HEK293 (cell line): ENCODE measurements at regions not wholly inside any gene's neighbourhood (a gene's known extent, or its start where the extent isn't known, plus 50 kb on each side); places are given as distances from the start of the nearest gene placed in this dataset.

Source experiments
- CTCF ChIA-PET: fragments of 350-600 bp; formaldehyde crosslinking; extraction: SDS; loops from one replicate; lab custom pipeline; 2021; ENCODE audit warnings: antibody characterized with exemption; lab: Yijun Ruan, JAX
- POLR2A ChIA-PET: fragments of 300-600 bp; formaldehyde crosslinking; extraction: SDS; loops from one replicate; lab custom pipeline; 2020; ENCODE audit warnings: antibody characterized with exemption, inconsistent platforms; lab: Yijun Ruan, JAX
- H3K27ac ChIP-seq: fragments of 200-500 bp; sonication (Bioruptor generic); 2 replicates; pipeline ENCODE4 v1.5.1; 2014; ENCODE audit warnings: low read depth, low read length, control low read depth, inconsistent platforms; ENCODE audit errors: extremely low read depth
- H3K36me3 ChIP-seq, 2 experiments: fragments of 200-500 bp in 1 of 2; sonication (Bioruptor generic) in 1 of 2; 1 replicate in 1 of 2; 2 replicates in 1 of 2; pipeline ENCODE4 v1.5.1; 2014 to 2017; ENCODE audit warnings: inconsistent platforms in 2 of 2, low read length in 2 of 2; ENCODE audit not compliant: control insufficient read depth in 2 of 2, insufficient read depth in 1 of 2
- H3K4me1 ChIP-seq: fragments of 200-500 bp; sonication (Bioruptor generic); 2 replicates; pipeline ENCODE4 v1.5.1; 2014; ENCODE audit warnings: mild to moderate bottlenecking, low read length, inconsistent platforms; ENCODE audit not compliant: control insufficient read depth, insufficient read depth
- H3K4me3 ChIP-seq: 2 replicates; pipeline ENCODE4 v1.5.1; 2011; ENCODE audit warnings: low read depth, mild to moderate bottlenecking, control low read depth, low read length, moderate library complexity
- H3K9me3 ChIP-seq: fragments of 200-500 bp; sonication (Bioruptor generic); 2 replicates; pipeline ENCODE4 v1.5.1; 2014; ENCODE audit warnings: low read depth, low read length, inconsistent platforms; ENCODE audit not compliant: control insufficient read depth, insufficient read depth
- BCL11B ChIP-seq: fragments of 450-650 bp; formaldehyde crosslinking; IDR thresholded peaks from 2 replicates; pipeline ENCODE4 v1.5.1; 2016; ENCODE audit warnings: low read depth, missing biosample characterization, missing genetic modification characterization
- KLF10 ChIP-seq: fragments of 450-650 bp; IDR thresholded peaks from 2 replicates; pipeline ENCODE4 v1.5.1; 2018; ENCODE audit warnings: missing biosample characterization, mild to moderate bottlenecking, missing genetic modification characterization
- REPIN1 ChIP-seq: fragments of 450-650 bp; formaldehyde crosslinking; IDR thresholded peaks from 2 replicates; pipeline ENCODE4 v1.5.1; 2017; ENCODE audit warnings: missing biosample characterization, missing genetic modification characterization, low read depth
- SCRT2 ChIP-seq: fragments of 450-650 bp; formaldehyde crosslinking; IDR thresholded peaks from 2 replicates; pipeline ENCODE4 v1.5.1; 2016; ENCODE audit warnings: missing biosample characterization, missing genetic modification characterization
- TRIM28 ChIP-seq: IDR thresholded peaks from 2 replicates; pipeline ENCODE4 v1.6.1; 2011; ENCODE audit warnings: low read length, control low read depth, borderline replicate concordance
- WT1 ChIP-seq: fragments of 450-650 bp; formaldehyde crosslinking; IDR thresholded peaks from 2 replicates; pipeline ENCODE4 v1.5.1; 2016; ENCODE audit warnings: missing biosample characterization, missing genetic modification characterization
- ZFP3 ChIP-seq: fragments of 450-650 bp; formaldehyde crosslinking; IDR thresholded peaks from 2 replicates; pipeline ENCODE4 v1.5.1; 2016; ENCODE audit warnings: low read depth, missing biosample characterization, missing genetic modification characterization
- ZNF10 ChIP-seq: fragments of 450-650 bp; formaldehyde crosslinking; IDR thresholded peaks from 2 replicates; pipeline ENCODE4 v1.5.1; 2017; ENCODE audit warnings: missing biosample characterization, missing genetic modification characterization
- ZNF140 ChIP-seq: fragments of 450-650 bp; formaldehyde crosslinking; IDR thresholded peaks from 2 replicates; pipeline ENCODE4 v1.5.1; 2016; ENCODE audit warnings: missing biosample characterization, missing genetic modification characterization
- ZNF157 ChIP-seq: fragments of 450-650 bp; formaldehyde crosslinking; IDR thresholded peaks from 2 replicates; pipeline ENCODE4 v1.5.1; 2016; ENCODE audit warnings: missing biosample characterization, missing genetic modification characterization
- ZNF19 ChIP-seq: fragments of 450-650 bp; formaldehyde crosslinking; IDR thresholded peaks from 2 replicates; pipeline ENCODE4; 2016; ENCODE audit warnings: missing biosample characterization, missing genetic modification characterization, low read depth
- ZNF2 ChIP-seq: fragments of 450-650 bp; formaldehyde crosslinking; IDR thresholded peaks from 2 replicates; pipeline ENCODE4 v1.5.1; 2016; ENCODE audit warnings: missing biosample characterization, missing genetic modification characterization
- ZNF211 ChIP-seq: fragments of 450-650 bp; formaldehyde crosslinking; IDR thresholded peaks from 2 replicates; pipeline ENCODE4 v1.5.1; 2016; ENCODE audit warnings: low read depth, missing biosample characterization, missing genetic modification characterization
- ZNF354C ChIP-seq: fragments of 450-650 bp; formaldehyde crosslinking; IDR thresholded peaks from 2 replicates; pipeline ENCODE4 v1.5.1; 2016; ENCODE audit warnings: missing biosample characterization, missing genetic modification characterization, low read depth, borderline replicate concordance
- ZNF404 ChIP-seq: fragments of 450-650 bp; formaldehyde crosslinking; IDR thresholded peaks from 2 replicates; pipeline ENCODE4 v1.5.1; 2017; ENCODE audit warnings: missing biosample characterization, missing genetic modification characterization
- ZNF48 ChIP-seq: fragments of 450-650 bp; formaldehyde crosslinking; IDR thresholded peaks from 2 replicates; pipeline ENCODE4 v1.5.1; 2016; ENCODE audit warnings: missing biosample characterization, missing genetic modification characterization
- ZNF585B ChIP-seq: fragments of 450-650 bp; formaldehyde crosslinking; IDR thresholded peaks from 2 replicates; pipeline ENCODE4 v1.5.1; 2016; ENCODE audit warnings: missing biosample characterization, missing genetic modification characterization
- ZNF654 ChIP-seq: fragments of 450-650 bp; formaldehyde crosslinking; IDR thresholded peaks from 2 replicates; pipeline ENCODE4 v1.5.1; 2016; ENCODE audit warnings: low read depth, missing biosample characterization, missing genetic modification characterization
- ZNF76 ChIP-seq: fragments of 450-650 bp; formaldehyde crosslinking; IDR thresholded peaks from 2 replicates; pipeline ENCODE4; 2016; ENCODE audit warnings: low read depth, missing biosample characterization, missing genetic modification characterization, borderline replicate concordance
- ZNF785 ChIP-seq: fragments of 450-650 bp; formaldehyde crosslinking; IDR thresholded peaks from 2 replicates; pipeline ENCODE4 v1.5.1; 2016; ENCODE audit warnings: missing biosample characterization, missing genetic modification characterization
- TF ChIP-seq, protein P1 (sequence below): fragments of 450-650 bp; IDR thresholded peaks from 2 replicates; pipeline ENCODE4 v1.5.1; 2018; ENCODE audit warnings: missing biosample characterization, missing genetic modification characterization
- TF ChIP-seq, protein P2 (sequence below): fragments of 450-650 bp; formaldehyde crosslinking; IDR thresholded peaks from 2 replicates; pipeline ENCODE4 v1.5.1; 2017; ENCODE audit warnings: missing biosample characterization, missing genetic modification characterization
- TF ChIP-seq, protein P3 (sequence below): fragments of 450-650 bp; IDR thresholded peaks from 2 replicates; pipeline ENCODE4 v1.5.1; 2018; ENCODE audit warnings: missing biosample characterization, mild to moderate bottlenecking, missing genetic modification characterization
- TF ChIP-seq, protein P4 (sequence below): fragments of 450-650 bp; formaldehyde crosslinking; IDR thresholded peaks from 2 replicates; pipeline ENCODE4; 2016; ENCODE audit warnings: missing biosample characterization, missing genetic modification characterization
- TF ChIP-seq, protein P5 (sequence below): fragments of 450-650 bp; formaldehyde crosslinking; IDR thresholded peaks from 2 replicates; pipeline ENCODE4 v1.5.1; 2016; ENCODE audit warnings: missing biosample characterization, missing genetic modification characterization

DNA sequence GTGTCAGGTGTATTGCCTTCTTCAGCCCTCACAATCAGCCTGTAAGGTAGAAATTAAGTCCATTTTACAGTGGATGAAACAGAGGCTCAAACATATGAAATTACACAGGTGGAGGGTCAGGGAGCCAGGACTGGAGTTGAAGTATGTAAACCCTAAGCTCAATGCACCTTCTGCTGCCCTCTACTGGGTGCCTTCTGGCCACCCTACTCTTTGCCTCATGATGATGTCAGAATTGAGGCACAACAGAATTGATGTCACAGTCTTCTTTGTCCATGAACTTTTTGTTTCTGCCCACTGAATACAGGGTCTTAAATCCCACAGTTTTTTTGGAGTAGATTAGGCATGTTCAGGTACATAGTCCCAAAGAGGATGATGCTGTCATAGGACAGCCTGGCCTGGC lies 400.8 kb upstream of the CHD6 start:
- H3K4me1 ChIP-seq, result no peaks in the 10 kb centered on the region
- TF ChIP-seq ZNF2 (tag by site-specific recombination) (no peak), ZFP3 (tag by site-specific recombination) (no peak), KLF10 (tag by site-specific recombination) (no peak), TRIM28 (no peak), ZNF211 (tag by site-specific recombination) (no peak), WT1 (tag by site-specific recombination) (no peak), ZNF48 (tag by site-specific recombination) (no peak), REPIN1 (tag by site-specific recombination) (no peak), ZNF19 (tag by site-specific recombination) (no peak), ZNF404 (tag by site-specific recombination) (no peak)
- TF ChIP-seq, protein P1, sequence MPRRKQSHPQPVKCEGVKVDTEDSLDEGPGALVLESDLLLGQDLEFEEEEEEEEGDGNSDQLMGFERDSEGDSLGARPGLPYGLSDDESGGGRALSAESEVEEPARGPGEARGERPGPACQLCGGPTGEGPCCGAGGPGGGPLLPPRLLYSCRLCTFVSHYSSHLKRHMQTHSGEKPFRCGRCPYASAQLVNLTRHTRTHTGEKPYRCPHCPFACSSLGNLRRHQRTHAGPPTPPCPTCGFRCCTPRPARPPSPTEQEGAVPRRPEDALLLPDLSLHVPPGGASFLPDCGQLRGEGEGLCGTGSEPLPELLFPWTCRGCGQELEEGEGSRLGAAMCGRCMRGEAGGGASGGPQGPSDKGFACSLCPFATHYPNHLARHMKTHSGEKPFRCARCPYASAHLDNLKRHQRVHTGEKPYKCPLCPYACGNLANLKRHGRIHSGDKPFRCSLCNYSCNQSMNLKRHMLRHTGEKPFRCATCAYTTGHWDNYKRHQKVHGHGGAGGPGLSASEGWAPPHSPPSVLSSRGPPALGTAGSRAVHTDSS (tag by site-specific recombination), result no peak
- TF ChIP-seq, protein P2, sequence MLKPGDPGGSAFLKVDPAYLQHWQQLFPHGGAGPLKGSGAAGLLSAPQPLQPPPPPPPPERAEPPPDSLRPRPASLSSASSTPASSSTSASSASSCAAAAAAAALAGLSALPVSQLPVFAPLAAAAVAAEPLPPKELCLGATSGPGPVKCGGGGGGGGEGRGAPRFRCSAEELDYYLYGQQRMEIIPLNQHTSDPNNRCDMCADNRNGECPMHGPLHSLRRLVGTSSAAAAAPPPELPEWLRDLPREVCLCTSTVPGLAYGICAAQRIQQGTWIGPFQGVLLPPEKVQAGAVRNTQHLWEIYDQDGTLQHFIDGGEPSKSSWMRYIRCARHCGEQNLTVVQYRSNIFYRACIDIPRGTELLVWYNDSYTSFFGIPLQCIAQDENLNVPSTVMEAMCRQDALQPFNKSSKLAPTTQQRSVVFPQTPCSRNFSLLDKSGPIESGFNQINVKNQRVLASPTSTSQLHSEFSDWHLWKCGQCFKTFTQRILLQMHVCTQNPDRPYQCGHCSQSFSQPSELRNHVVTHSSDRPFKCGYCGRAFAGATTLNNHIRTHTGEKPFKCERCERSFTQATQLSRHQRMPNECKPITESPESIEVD, result no peak
- H3K9me3 ChIP-seq, result no peaks in the 10 kb centered on the region
- H3K36me3 ChIP-seq, result no peaks in the 10 kb centered on the region
- ChIA-PET CTCF (interaction anchor here (0.5 to 1.8 kb wide), 6 partner anchors 10 to 290 kb away, joined by 3 to 4 read pairs (median 3); no protein-coding TSS in a partner anchor), POLR2A (no interaction called here)
- no peak overlapping the region for H3K4me3 ChIP-seq
- H3K27ac ChIP-seq, result no peak overlapping the region

DNA sequence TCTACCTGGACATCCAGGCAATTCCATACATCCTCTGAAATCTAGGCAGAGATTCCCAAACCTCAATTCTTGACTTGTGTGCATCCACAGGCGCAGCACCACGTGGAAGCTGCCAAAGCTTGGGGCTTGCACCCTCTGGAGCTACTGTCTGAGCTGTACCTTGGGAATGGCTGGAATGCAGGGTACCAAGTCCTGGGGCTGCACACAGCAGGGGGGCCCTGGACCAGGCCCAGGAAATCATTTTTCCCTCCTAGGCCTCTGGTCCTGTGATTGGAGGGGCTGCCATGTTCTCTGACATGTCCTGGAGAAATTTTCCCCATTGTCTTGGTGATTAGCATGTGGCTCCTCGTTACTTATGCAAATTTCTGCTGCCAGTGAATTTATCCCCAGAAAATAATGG lies 391.9 kb upstream of the CHD6 start:
- CTCF ChIA-PET, result no interaction called here
- TF ChIP-seq ZNF654 (tag by site-specific recombination) (no peak), ZNF140 (tag by site-specific recombination) (no peak), ZNF585B (tag by site-specific recombination) (peak; percentile 54)
- no peak overlapping the region for H3K4me3 ChIP-seq
- no peaks in the 10 kb centered on the region for H3K4me1 ChIP-seq
- H3K36me3 ChIP-seq, result no peaks in the 10 kb centered on the region
- POLR2A ChIA-PET, result no interaction called here
- H3K9me3 ChIP-seq, result no peaks in the 10 kb centered on the region
- no peak overlapping the region for H3K27ac ChIP-seq

DNA sequence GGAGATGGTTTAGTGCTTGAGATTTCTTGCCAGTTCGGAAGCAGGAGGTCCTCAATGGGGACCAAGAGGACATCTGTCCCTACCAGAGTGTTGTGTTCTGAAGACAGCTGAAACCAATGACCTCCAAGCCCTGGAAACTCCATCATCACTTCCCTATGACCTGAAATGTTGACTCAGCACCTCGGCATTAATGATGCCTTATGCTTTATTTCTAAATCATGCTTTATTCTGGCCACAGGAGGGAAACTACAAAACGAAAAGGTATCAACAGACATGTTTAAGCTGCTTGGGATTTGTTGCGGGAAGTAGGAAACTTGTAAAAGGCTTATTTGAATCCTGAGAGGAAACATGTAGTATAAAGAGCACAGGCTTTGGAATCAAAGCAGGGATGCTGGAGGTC lies 389.1 kb upstream of the CHD6 start:
- no peaks in the 10 kb centered on the region for H3K9me3 ChIP-seq
- no peak overlapping the region for H3K27ac ChIP-seq
- no peaks in the 10 kb centered on the region for H3K4me1 ChIP-seq
- H3K36me3 ChIP-seq, result no peaks in the 10 kb centered on the region
- CTCF ChIA-PET, result interaction anchor here (0.8 kb wide), 1 partner anchor 12 kb away, joined by 3 read pairs; no protein-coding TSS in a partner anchor
- POLR2A ChIA-PET, result no interaction called here
- H3K4me3 ChIP-seq, result no peak overlapping the region
- TF ChIP-seq, protein P3, sequence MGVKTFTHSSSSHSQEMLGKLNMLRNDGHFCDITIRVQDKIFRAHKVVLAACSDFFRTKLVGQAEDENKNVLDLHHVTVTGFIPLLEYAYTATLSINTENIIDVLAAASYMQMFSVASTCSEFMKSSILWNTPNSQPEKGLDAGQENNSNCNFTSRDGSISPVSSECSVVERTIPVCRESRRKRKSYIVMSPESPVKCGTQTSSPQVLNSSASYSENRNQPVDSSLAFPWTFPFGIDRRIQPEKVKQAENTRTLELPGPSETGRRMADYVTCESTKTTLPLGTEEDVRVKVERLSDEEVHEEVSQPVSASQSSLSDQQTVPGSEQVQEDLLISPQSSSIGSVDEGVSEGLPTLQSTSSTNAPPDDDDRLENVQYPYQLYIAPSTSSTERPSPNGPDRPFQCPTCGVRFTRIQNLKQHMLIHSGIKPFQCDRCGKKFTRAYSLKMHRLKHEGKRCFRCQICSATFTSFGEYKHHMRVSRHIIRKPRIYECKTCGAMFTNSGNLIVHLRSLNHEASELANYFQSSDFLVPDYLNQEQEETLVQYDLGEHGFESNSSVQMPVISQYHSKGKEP (tag by site-specific recombination), result no peak
- TF ChIP-seq, protein P4, sequence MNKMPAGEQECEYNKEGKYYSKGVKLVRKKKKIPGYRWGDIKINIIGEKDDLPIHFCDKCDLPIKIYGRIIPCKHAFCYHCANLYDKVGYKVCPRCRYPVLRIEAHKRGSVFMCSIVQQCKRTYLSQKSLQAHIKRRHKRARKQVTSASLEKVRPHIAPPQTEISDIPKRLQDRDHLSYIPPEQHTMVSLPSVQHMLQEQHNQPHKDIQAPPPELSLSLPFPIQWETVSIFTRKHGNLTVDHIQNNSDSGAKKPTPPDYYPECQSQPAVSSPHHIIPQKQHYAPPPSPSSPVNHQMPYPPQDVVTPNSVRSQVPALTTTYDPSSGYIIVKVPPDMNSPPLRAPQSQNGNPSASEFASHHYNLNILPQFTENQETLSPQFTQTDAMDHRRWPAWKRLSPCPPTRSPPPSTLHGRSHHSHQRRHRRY (tag by site-specific recombination), result no peak
- TF ChIP-seq ZNF785 (no peak), SCRT2 (tag by site-specific recombination) (no peak), BCL11B (tag by site-specific recombination) (no peak), ZNF354C (tag by site-specific recombination) (no peak), ZNF76 (tag by site-specific recombination) (no peak), ZNF10 (no peak), ZNF157 (no peak)
- TF ChIP-seq, protein P5, sequence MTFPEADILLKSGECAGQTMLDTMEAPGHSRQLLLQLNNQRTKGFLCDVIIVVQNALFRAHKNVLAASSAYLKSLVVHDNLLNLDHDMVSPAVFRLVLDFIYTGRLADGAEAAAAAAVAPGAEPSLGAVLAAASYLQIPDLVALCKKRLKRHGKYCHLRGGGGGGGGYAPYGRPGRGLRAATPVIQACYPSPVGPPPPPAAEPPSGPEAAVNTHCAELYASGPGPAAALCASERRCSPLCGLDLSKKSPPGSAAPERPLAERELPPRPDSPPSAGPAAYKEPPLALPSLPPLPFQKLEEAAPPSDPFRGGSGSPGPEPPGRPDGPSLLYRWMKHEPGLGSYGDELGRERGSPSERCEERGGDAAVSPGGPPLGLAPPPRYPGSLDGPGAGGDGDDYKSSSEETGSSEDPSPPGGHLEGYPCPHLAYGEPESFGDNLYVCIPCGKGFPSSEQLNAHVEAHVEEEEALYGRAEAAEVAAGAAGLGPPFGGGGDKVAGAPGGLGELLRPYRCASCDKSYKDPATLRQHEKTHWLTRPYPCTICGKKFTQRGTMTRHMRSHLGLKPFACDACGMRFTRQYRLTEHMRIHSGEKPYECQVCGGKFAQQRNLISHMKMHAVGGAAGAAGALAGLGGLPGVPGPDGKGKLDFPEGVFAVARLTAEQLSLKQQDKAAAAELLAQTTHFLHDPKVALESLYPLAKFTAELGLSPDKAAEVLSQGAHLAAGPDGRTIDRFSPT (tag by site-specific recombination), result no peak
